GM18870 (cell line): ENCODE measurements at regions not wholly inside any gene's neighbourhood (a gene's known extent, or its start where the extent isn't known, plus 50 kb on each side); places are given as distances from the start of the nearest gene placed in this dataset.

Source experiments
- ATAC-seq: cut with Tn5 transposase; IDR thresholded peaks from one replicate; pipeline ENCODE4 v1.9.1; 2021; ENCODE audit warnings: moderate library complexity; ENCODE audit not compliant: unreplicated experiment

DNA sequence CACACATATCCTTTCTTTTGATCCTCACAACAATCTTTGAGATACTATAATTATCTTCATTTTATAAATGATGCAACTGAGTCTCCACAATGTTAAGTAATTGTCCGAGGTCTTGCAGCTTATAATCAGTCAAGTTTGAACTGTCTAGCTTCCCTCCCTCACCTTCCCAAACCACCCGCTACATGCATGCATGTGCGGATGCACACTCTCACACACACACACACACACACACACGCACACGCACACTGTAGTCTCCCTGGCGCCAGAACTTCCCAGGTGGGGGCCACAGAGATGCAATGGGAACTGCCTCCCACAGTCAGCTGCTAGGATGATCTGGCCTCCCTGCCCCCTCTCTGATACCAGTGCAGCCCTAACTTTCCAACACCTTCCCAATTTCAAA lies 501.3 kb downstream of the BUD13 start:
- no peak for ATAC-seq

DNA sequence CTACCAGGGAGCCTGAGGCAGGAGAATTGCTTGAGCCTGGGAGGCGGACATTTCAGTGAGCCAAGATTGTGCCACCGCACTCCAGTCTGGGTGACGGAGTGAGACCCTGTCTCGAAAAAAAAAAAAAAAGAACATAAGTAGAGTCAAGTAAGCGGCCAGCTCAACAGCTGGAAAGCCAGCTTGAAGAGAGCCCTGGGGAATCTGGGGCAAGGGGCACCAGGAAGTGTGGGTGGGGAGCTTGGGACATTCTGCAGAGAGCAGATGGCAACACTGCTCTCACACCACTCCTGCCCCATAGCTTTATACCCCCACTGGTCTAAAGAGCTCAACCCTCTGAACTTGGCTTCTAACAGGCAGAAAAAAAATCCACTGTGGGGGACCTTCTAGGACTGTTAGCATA lies 505.6 kb downstream of the BUD13 start:
- no peak for ATAC-seq

DNA sequence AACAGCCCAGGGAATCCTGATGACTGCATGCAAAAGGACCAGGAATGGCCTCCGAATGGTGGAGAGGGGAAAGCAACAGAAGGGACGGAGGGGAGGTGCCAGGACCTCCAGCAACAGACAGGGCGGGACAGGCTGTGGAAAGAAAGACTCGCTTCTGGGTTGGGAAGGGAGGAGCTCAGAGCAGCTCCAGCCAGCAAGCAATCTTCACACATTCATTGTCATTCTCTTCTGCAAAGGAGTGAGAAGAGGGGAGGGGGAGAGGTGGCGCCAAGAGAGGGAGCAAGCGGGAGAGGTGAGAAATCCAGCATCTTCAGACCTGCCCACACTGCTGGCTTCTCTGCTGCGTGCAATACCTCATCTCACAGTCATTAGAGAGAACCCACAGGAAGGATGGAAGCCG lies 509.0 kb downstream of the BUD13 start:
- ATAC-seq, result no peak

DNA sequence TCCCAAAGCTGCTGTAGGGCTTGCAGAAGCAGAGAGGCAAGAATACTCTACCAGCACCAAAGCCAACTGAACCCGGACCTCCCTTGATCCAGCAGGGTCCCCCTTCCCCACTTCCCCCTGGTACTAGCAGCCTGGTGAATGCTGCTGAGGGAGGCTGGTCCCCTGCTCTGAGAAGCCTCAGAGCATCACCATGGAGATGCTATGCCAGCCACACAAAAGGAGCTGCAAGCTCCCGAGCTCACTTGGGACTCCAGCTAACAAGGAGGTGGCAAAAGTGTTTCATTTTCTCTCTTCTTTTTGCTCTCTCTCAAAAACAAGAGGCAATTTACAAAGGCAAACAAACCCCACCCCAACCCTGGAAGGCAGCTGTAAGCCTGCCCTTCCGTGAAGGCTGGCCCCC lies 509.8 kb downstream of the BUD13 start:
- no peak for ATAC-seq

DNA sequence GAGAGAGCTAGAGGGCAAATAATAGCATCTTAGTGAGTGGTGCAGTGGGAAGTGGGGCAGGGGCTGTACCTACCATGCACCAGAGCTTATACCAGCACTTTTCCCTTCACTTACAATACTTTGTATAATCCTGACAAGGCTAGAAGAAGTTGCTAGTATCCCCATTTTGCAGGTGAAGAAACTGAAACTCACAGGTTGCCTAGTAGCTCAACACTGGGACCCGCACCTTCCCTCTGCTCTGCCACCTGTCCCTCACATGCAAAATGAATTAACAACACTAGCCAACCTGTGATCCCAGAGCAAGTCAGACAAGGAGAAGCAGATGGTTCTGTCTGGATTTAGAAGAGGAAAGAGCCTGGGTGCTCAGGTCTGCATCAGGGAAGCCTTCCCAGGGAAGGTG lies 510.4 kb downstream of the BUD13 start:
- no peak for ATAC-seq

DNA sequence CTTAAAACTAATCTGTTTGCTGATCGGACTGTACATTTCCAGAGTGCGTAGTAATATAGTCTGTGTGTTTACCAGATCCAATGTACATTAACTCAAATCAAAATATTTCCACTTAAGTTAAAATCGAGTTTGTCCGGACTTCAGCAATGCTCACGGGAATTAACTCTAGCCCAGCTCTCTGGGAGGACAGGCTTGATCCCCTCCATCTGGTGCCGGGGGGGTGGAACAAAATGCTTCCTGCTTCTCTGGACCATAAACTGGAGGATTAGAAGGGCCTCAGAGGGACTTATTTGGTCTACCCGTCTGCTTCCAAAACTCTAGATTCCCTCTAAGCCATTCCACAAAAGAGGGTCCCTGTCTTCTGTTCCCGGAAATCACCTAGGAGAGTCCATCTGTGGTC lies 511.2 kb downstream of the BUD13 start:
- ATAC-seq, result no peak

DNA sequence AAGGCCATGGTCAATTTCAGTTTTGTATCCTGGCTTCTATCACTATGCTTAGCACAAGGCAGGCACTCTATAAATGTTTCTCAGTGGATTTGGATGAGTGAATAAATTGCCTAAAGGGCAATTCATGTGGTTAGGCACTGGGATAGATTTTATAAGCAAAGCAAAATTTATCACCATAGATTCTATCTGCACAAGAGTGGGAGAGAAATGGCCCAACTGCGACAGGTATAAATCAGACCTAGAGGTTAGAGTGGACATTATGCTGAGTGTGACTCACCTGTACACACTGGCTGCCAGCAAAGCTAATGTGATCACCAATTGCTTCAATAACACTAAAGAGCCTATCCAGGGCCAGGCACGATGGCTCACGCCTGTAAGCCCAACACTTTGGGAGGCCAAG lies 514.0 kb downstream of the BUD13 start:
- ATAC-seq, result no peak

DNA sequence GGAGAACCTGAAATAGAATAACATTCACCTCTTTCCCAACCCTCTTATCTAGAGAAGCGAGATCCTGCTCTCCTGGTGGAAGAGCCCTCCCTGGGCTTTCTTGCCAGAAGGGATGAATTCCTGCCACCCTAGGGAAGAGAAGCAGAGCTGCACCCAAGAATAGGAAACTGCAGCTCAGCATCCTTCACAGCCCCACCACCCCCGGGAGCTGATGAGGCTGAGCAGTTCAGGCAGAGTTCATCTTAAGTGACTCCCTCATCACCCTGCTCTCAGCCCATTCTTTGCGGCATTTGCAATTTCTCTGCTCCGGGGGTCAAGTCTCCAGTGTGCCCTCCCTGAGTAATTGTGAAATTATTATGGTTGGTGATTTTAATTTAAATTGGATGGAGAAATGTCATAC lies 514.9 kb downstream of the BUD13 start:
- no peak for ATAC-seq

DNA sequence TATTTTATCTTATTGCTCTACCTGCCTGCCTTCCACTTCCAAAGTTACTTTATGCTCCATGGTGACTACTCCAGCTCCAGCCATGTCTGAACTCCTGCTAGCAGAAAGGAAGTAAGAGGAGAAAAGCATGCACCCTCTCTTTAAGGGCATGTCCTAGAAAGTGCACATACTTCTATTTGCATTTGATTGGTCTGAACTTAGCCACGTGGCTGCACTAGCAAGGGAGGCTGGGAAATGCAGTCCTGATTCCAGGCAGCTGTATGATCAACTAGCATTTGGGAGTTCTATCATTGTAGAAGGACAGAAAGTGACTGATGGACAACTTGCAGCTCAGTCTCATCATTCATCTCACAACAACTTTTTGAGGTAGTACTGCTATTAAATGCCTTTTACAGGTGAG lies 515.7 kb downstream of the BUD13 start:
- no peak for ATAC-seq

DNA sequence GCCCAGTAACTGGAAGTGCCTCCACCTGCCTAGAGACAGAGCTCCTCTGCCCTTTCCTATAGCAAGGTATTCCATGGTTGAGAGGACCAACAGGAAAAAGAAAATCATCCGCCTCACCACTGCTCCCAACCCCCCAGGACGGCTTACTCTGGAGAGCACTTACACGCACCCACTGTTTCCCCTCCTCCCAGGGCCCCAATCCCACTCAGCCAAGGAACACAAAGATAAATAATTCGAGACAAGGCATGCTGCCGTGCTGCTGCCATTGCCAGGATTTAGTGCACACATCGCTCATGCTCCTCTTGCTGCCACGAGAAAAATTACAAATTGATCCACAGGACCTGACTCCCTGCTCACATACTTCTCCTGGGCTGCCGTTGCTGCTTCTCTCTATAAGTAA lies 516.6 kb downstream of the BUD13 start:
- ATAC-seq, result no peak

DNA sequence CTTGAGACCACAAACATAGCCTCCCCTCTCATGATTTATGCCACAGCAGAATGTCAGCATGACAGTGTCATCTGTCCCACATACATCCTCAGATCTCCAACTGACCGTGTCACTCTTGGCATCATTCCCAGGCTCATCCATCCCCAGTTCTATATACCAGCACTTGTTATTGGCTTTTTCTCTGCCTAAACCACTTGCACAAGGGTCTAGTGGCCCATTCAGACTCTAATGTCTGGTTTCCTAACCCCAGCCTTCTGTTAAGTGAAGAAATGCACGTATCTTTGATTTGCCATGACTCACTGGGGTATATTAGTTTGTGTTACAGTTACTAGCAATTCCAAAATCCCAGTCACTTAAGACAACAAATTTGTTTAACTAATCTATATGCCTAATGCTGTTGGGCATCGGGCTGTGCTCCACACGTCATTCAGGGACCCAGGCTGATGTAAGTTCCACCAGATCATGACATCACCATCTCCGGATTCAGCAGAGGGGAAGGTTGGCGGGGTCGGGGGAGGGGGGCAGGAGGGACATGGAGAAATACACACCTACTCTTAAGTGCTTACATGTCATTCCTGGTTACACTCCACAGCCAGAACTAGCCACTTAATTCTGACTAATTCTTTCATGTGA lies 517.4 kb downstream of the BUD13 start:
- ATAC-seq, result no peak

DNA sequence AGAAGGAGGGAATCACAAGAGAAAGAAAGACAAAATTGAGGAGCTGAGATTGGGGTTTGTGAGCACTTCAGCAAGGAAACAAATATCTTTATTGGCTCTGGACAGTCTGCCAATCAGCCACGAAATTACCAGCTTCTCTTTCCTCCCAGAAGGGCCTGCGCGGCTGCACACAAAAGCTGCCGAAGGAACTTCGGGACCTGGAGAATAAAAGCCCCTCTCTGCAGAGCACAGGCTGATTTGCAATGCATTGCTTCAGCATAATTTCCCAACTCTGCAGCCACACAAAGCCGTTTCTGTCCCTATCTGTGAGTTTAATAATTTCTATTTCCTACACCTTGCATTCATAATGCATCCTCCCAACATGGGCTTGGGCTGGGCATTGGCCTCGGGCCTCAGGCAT lies 522.6 kb downstream of the BUD13 start:
- ATAC-seq, result no peak

DNA sequence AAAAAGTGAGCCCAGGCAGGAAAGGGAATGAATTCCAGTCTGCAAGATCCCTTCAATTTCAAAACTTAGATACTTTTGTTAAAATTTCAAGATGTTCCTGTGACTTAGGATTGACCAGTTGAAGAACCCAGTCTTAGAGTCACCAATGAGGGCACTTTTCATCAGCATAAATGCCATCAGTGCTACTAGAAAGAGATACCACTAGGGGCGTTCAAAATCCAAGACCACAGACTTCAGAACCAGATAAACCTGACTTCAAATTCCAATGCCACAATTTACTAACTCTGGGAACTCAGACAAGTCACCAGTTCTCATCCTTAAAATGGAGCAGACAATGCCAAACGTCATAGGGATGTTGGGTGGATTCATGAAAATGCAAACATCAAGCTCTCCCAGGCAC lies 523.2 kb downstream of the BUD13 start:
- no peak for ATAC-seq

DNA sequence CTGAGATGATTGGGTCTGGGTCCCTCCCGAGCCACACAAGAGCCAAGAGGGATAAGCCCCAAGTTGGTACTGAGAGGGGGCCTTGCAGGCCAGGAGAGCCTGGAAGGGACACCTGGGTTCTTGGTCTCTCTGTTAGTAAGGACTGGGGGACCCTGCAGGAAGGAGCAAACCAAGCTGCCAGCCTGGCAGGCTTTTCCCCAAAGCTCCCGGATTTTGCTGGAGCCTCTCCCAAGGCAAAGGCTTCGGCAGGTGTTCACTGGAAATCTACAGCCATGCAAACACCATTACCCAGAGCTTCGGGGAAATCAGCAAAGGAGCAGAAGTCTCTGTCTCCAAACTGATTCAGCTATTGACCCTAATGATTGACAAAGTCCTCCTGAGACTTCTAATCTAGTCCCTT lies 527.9 kb downstream of the BUD13 start:
- ATAC-seq, result no peak

DNA sequence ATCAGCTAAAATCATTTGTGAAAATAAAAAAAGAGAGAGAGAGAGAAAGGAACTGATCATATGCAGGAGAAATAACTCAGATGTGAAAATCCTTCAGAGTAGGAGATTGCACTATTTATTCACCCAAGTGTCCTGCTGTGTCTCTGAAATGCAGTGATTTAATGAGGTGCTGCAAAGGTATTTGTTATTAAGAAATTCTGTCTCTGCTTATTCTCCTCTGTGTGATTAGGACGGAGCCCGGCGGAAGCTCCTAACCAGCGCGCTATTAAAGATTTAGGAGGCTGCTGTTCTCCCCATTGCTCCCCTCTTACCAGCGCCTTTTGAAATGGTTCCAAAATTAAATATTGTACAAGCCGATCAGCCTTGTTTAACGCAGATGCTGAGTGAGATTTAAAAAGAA lies 528.3 kb downstream of the BUD13 start:
- ATAC-seq, result no peak

DNA sequence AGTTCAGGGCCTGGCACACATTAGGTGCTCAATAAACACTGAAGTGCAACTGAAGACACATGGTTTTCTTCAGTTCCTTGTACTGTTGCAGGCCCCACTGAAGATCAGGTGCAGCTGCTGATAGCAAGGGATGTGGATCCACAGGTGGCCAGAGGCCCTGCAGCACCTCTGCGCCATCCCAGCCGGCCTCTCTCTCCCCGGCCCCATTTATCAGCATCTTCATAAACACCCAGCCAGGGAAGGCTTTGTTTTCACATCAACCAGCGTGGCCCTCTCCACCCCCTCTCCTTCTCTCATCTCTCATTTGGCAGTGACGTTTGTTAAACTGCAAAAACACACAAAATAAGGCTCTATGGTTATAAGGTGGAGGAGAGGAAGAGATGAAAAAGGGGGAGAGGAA lies 528.8 kb downstream of the BUD13 start:
- no peak for ATAC-seq

DNA sequence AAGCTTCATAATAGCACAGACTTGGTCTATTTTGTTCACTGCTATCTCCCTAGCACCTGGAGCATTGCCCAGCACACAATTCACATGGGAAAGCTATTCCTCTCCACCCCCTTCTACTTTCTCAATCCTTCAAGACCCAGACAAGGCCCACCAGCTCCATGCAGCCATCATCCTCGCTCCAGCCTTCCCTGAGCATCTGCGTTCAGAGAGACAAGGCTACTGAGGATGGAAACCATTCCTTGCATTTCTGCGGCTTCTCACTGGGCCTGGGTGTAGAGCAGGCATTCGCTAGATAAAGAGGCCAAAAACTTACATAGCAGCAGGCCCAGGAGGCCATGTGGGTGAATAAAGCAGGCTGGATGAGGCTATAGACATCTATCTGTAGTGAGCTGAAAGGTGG lies 530.8 kb downstream of the BUD13 start:
- ATAC-seq, result no peak

DNA sequence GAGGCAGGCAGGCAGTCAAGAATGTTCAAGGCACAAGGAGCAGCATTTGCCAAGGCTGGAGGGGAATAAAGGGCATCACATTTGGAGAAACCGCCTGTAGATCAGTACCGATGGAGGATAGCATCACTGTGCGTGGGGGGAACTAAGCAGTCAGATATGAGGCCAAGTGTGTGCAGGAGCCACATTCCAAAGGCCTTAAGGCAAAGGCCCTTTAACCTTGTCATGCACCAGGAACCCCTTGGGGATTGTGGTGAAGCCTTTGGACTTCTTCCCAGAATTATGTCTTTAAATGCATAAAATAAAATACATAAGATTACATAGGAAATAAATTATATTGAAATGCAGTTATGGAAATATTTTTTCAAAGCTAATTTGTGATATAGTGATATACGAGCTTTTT lies 532.1 kb downstream of the BUD13 start:
- ATAC-seq, result no peak

DNA sequence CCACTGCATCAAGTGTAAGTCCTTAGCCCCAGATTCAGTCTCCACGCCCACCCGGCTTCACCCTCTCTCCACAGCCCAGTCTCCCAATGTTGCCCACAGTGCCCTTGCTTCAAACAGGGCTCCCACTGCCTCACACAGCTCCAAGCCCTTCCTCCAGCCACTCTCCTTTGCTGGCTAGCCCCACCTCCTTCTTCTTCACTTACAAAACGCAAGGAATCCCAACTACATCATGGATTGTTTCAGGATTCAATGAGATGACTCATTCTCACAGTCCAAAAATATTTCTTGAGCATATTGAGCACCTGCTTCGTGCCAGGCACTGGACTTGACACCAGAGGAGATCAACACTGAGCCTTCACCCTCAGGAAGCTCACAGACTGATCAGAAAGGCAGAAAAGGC lies 533.5 kb downstream of the BUD13 start:
- no peak for ATAC-seq

DNA sequence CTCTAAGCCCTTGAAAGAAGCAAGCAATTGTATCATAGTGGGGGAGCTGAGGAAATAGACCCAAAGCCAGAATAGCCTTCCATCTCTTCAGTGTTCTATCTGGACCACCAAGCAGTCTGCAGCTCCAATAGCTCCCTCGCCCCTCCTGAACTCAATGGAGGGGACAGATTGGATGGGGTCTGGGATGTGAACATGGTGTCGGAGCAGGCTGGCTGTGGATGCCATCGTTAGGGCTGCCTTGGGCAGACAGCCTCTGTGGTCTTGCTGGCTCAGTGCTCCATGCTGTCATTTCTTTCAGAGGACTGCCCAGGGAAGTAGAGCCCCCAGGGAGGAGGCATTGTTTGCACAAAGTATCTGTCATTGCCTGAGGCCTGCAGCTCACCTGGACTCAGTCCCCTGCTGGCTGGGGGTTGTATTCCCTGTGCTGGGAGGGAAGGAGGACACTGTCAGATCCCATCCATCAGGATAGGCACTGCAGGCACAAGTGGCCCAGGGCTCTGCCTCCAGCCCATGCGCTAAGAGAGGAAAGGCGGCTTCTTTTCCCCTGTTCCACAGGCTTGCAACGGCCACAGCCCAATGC lies 537.7 kb downstream of the BUD13 start:
- ATAC-seq, result no peak

DNA sequence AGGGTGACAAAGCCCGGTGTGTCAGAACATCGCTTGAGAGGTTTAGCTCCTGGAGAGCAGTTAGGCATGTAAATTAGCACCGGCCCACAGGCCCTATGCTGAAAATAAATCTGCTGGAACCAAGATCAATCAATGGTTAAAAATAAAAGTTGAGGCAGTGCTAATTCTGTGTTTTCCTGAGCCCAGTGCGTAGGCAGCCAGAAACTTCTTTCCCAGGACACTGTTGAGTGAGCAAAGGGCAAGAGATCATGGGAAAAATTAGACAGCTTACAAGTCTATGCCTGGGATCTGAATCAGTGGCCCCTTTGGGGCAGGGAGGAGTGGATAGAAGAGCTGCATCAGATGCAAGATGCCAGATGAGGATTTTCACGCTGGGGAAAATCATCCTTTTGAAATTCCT lies 539.2 kb downstream of the BUD13 start:
- no peak for ATAC-seq

DNA sequence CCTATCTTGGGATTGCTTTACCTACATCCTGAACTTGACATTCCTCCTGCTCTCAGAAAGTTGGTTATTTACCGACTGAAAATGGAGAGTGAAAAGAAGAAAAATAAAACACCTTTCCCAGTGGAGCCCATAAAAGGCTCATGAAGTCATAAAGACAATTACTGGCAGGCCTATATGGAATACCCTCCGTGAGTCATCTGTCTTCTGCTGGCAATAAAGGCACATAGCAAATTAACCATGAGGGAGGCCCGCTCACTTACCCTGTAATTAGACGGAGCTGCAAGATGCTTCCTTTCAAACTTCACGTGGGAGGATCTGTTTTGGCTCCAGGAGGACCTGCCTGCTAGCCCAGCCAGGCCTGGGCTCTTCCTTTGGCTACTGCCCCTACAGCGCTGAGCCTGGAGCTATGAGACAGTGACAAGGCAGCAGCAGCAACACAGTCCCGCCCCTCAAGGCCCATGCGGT lies 540.4 kb downstream of the BUD13 start:
- no peak for ATAC-seq

DNA sequence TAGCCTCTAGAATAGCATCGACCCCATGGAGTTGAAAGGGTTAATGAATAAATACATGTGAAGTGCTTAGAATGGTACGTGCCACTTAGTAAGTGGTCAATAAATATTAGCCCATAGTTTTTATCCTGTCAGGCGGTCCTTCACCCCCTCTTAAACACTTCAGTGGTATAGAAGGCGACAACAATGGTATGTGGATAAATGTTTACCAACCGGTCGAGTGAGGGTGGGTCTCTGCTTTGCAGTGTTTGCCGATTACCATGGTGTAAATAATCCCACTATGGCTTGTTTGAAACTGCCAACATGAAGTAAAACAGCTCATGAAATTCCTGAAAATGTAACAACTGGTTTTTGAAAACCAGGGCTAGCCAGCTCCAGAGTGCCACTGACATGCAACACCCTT lies 541.2 kb downstream of the BUD13 start:
- ATAC-seq, result no peak
